NB4 (cell line): ENCODE measurements at regions not wholly inside any gene's neighbourhood (a gene's known extent, or its start where the extent isn't known, plus 50 kb on each side); places are given as distances from the start of the nearest gene placed in this dataset.
"Not testable (repeated sequence)": the region's sequence is repeated elsewhere in the genome, so short reads cannot be mapped to it uniquely, and the experiment has no call there.

Experiments used
- DNase-seq: peaks from one replicate; pipeline ENCODE4 v3.0.0; 2010; ENCODE audit warnings: low read depth
- H3K4me3 ChIP-seq: one replicate; pipeline ENCODE4 v1.5.1; 2011; ENCODE audit warnings: mild to moderate bottlenecking, low read depth, low read length, moderate library complexity
- MAX ChIP-seq: IDR thresholded peaks from 2 replicates; pipeline ENCODE4 v1.6.1; 2011; ENCODE audit warnings: low read depth, low read length
- MYC ChIP-seq: IDR thresholded peaks from 2 replicates; pipeline ENCODE4 v1.6.1; 2011; ENCODE audit warnings: low read depth, low read length
- POLR2A ChIP-seq: IDR thresholded peaks from 2 replicates; pipeline ENCODE4 v1.6.1; 2011; ENCODE audit warnings: mild to moderate bottlenecking; ENCODE audit not compliant: insufficient read length; ENCODE audit errors: extremely low read depth
- TF ChIP-seq, protein P1 (sequence below): IDR thresholded peaks from one replicate; pipeline ENCODE4 v1.5.1; 2012; ENCODE audit warnings: low read depth, low read length

DNA sequence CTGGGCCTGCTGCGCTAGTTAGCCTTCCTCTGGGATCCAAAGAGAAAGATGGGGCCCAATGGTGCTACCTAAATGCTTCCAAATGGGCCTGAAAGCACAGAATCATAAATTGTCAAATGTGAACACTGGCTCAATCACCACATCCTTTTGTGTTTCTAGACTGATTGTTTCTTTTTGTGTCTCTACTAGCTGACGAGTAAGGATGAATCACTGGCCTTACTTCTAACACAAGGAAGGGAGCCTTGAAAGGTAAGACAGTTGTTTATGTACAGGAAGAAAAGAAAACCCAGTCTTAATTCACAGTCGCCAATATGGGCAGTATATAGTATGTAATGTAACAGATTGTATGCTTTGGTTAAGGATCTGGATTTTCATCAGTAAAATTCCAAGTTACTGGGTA, 89.5 kb downstream of the ZNF92 start:
- H3K4me3 ChIP-seq: no peak overlapping the region
- TF ChIP-seq, protein P1, sequence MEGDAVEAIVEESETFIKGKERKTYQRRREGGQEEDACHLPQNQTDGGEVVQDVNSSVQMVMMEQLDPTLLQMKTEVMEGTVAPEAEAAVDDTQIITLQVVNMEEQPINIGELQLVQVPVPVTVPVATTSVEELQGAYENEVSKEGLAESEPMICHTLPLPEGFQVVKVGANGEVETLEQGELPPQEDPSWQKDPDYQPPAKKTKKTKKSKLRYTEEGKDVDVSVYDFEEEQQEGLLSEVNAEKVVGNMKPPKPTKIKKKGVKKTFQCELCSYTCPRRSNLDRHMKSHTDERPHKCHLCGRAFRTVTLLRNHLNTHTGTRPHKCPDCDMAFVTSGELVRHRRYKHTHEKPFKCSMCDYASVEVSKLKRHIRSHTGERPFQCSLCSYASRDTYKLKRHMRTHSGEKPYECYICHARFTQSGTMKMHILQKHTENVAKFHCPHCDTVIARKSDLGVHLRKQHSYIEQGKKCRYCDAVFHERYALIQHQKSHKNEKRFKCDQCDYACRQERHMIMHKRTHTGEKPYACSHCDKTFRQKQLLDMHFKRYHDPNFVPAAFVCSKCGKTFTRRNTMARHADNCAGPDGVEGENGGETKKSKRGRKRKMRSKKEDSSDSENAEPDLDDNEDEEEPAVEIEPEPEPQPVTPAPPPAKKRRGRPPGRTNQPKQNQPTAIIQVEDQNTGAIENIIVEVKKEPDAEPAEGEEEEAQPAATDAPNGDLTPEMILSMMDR: no peak
- TF ChIP-seq MAX (no peak), MYC (no peak)
- no peak for DNase-seq

DNA sequence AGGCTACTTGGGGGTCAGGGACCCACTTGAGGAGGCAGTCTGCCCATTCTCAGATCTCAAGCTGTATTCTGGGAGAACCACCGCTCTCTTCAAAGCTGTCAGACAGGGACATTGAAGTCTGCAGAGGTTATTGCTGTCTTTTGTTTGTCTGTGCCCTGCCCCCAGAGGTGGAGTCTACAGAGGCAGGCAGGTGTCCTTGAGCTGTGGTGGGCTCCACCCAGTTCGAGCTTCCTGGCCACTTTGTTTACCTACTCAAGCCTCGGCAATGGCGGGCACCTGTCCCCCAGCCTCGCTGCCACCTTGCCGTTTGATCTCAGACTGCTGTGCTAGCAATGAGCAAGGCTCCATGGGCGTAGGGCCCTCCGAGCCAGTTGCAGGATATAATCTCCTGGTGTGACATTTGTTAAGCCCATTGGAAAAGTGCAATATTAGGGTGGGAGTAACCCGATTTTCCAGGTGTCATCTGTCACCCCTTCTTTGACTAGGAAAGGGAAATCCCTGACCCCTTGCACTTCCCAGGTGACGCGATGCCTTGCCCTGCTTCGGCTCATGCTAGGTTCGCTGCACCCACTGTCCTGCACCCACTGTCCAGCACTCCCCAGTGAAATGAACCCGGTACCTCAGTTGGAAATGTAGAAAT, 96.4 kb downstream of the ZNF92 start:
- H3K4me3 ChIP-seq, DNase-seq: not testable (repeated sequence)

- H3K4me3 ChIP-seq: no peak overlapping the region
- TF ChIP-seq MAX (no peak), MYC (no peak), POLR2A (no peak)
- TF ChIP-seq, protein P1: no peak
Measured at GRCh38 chr7:65471587-65471986, 97.9 kb downstream of the ZNF92 start.

DNA sequence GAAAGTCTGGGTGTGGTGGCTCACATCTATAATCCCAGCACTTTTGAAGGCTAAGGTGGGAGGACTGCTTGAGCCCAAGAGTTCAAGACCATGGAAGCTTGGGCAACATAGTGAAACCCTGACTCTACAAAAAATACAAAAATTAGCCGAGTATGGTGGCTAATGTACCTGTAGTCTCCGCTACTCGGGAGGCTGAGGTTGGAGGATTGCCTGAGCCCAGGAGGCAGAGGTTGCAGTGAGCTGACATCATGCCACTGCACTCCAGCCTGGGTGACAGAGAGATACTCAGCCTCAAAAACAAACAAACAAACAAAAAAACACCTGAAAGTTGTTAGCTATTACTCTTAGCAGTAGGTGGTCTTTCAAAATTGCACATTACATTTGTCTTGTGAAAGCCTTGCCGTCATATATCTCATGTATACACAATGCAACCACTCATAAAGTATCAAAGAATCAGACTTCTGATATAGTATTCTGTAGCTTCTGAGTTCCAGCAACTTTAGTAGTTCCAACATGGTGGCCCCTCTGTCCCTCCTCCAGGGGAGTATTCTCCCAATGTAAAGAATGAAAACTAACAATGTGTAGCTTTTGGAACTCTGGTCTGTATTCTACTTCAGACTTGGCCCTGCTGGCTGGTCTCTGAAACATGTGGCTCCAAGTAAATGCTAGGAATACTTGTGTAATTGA, 101.5 kb downstream of the ZNF92 start:
- TF ChIP-seq MAX (peak; percentile 38; the same call in 1 of the 2 replicates), MYC (no peak; the same call in 1 of the 2 replicates), POLR2A (no peak)
- TF ChIP-seq, protein P1: no peak
- no peak for DNase-seq
- no peak overlapping the region for H3K4me3 ChIP-seq

More at GRCh38 chr7:65471587-65471986, 97.9 kb downstream of the ZNF92 start:
- no peak for DNase-seq

DNA sequence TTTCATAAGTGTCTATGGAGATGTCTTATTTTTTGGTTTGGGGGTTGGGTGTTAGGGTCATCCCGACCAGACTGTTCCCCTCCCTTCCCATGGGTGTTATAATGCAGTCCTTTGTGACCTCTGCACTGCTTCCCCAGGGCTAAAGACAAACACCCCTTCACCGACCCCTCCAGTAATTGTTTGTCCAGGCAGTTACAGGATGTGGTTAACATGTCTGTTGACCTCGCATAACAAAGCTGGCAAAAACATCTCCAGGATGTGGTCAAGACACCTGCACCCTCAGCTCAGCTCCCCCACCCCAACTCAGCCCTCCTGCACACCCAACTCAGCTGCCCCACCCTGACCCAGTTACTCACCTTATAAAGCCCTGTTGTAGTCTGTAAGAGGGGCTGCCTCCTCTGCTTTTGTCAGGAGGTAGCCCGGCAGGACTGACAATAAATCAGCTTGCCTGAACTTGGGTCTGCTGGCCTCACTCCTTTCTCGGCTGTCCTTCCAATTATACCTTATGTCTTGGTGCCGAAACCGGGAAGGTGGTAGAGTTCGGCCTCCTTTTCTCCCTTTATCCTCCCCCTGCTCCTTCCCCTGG, 102.2 kb downstream of the ZNF92 start:
- no peak overlapping the region for H3K4me3 ChIP-seq
- TF ChIP-seq POLR2A: no peak
- peak; percentile 59; the same call in 1 of the 2 replicates for TF ChIP-seq MYC
- TF ChIP-seq MAX: peak; percentile 3; the same call in 1 of the 2 replicates
- peak; percentile 79 for DNase-seq

DNA sequence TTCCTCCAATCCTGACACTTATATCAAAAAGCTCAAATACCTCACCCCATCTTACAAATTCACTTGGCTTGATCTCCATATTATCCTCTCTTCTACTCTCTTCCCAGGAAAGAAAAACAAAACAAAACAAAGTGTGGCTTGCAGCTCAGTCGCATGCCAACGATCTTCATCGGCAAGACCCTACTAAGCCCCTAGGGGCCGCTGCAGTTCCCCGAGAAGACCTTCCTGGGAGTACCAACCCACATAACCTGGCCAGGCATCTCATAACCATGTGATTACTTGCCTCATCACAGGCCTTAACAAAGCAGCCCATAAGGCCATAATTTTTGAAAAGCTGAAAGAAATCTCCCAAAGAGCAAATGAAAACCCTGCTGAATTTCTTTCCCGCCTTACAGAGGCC, 103.7 kb downstream of the ZNF92 start:
- DNase-seq: peak; percentile 49
- no peak overlapping the region for H3K4me3 ChIP-seq
- TF ChIP-seq MYC (no peak), POLR2A (no peak), MAX (no peak)
- TF ChIP-seq, protein P1: peak; percentile 35
